Activated naive CD8-positive, alpha-beta T cell (primary cell): ENCODE measurements at regions not wholly inside any gene's neighbourhood (a gene's known extent, or its start where the extent isn't known, plus 50 kb on each side); places are given as distances from the start of the nearest gene placed in this dataset.

ENCODE experiments used
- H3K27ac Mint-ChIP-seq: one replicate; pipeline ENCODE4 v1.8.0; 2021; ENCODE audit warnings: mixed read lengths
- H3K27me3 Mint-ChIP-seq: one replicate; pipeline ENCODE4 v1.8.0; 2021; ENCODE audit warnings: mixed read lengths
- H3K36me3 Mint-ChIP-seq: one replicate; pipeline ENCODE4 v1.8.0; 2021; ENCODE audit warnings: mixed read lengths
- H3K4me1 Mint-ChIP-seq: one replicate; pipeline ENCODE4 v1.8.0; 2021; ENCODE audit warnings: low read depth, mixed read lengths
- H3K4me3 Mint-ChIP-seq: one replicate; pipeline ENCODE4 v1.8.0; 2021; ENCODE audit warnings: mild to moderate bottlenecking, mixed read lengths
- H3K9me3 Mint-ChIP-seq: one replicate; pipeline ENCODE4 v1.8.0; 2021; ENCODE audit warnings: low read depth, mixed read lengths

- Mint-ChIP-seq H3K27ac (no peak overlapping the region), H3K4me3 (no peak overlapping the region), H3K27me3 (no peaks in the 10 kb centered on the region), H3K36me3 (no peaks in the 10 kb centered on the region), H3K4me1 (no peaks in the 10 kb centered on the region), H3K9me3 (no peaks in the 10 kb centered on the region)
Observed at GRCh38 chr13:84649853-84650252, 767.6 kb upstream of the SLITRK1 start.

GRCh38 chr13:84648069-84648640 lies 765.9 kb upstream of the SLITRK1 start:
- Mint-ChIP-seq H3K4me3 (no peak overlapping the region), H3K9me3 (no peaks in the 10 kb centered on the region), H3K36me3 (no peaks in the 10 kb centered on the region), H3K27me3 (no peaks in the 10 kb centered on the region), H3K4me1 (no peaks in the 10 kb centered on the region), H3K27ac (no peak overlapping the region)

GRCh38 chr13:84646957-84647356 lies 764.7 kb upstream of the SLITRK1 start:
- no peak overlapping the region for H3K27ac Mint-ChIP-seq
- H3K27me3 Mint-ChIP-seq = no peaks in the 10 kb centered on the region
- no peaks in the 10 kb centered on the region for H3K4me1 Mint-ChIP-seq

GRCh38 chr13:84645196-84646012 lies 763.1 kb upstream of the SLITRK1 start:
- no peaks in the 10 kb centered on the region for H3K27me3 Mint-ChIP-seq
- H3K36me3 Mint-ChIP-seq = no peaks in the 10 kb centered on the region
- no peak overlapping the region for H3K27ac Mint-ChIP-seq
- H3K4me3 Mint-ChIP-seq = no peak overlapping the region
- no peaks in the 10 kb centered on the region for H3K4me1 Mint-ChIP-seq
- H3K9me3 Mint-ChIP-seq = no peaks in the 10 kb centered on the region

More at GRCh38 chr13:84646957-84647356, 764.7 kb upstream of the SLITRK1 start:
- H3K9me3 Mint-ChIP-seq = no peaks in the 10 kb centered on the region
- no peak overlapping the region for H3K4me3 Mint-ChIP-seq
- H3K36me3 Mint-ChIP-seq = no peaks in the 10 kb centered on the region

GRCh38 chr13:84641491-84641890 lies 759.2 kb upstream of the SLITRK1 start:
- Mint-ChIP-seq H3K27me3 (no peaks in the 10 kb centered on the region), H3K4me1 (no peaks in the 10 kb centered on the region), H3K9me3 (peaks cover 6% of the 10 kb centered on the region), H3K4me3 (no peak overlapping the region), H3K27ac (no peak overlapping the region), H3K36me3 (no peaks in the 10 kb centered on the region)

GRCh38 chr13:84640691-84641090 lies 758.4 kb upstream of the SLITRK1 start:
- Mint-ChIP-seq H3K36me3 (no peaks in the 10 kb centered on the region), H3K27me3 (no peaks in the 10 kb centered on the region), H3K4me3 (no peak overlapping the region), H3K27ac (no peak overlapping the region), H3K4me1 (no peaks in the 10 kb centered on the region), H3K9me3 (peaks cover 6% of the 10 kb centered on the region)

- H3K36me3 Mint-ChIP-seq = no peaks in the 10 kb centered on the region
- no peak overlapping the region for H3K27ac Mint-ChIP-seq
- no peaks in the 10 kb centered on the region for H3K9me3 Mint-ChIP-seq
- no peaks in the 10 kb centered on the region for H3K27me3 Mint-ChIP-seq
- no peak overlapping the region for H3K4me3 Mint-ChIP-seq
- H3K4me1 Mint-ChIP-seq = no peaks in the 10 kb centered on the region
Observed at GRCh38 chr13:84630476-84630875, 748.2 kb upstream of the SLITRK1 start.

- Mint-ChIP-seq H3K9me3 (no peaks in the 10 kb centered on the region), H3K27me3 (no peaks in the 10 kb centered on the region), H3K4me1 (no peaks in the 10 kb centered on the region), H3K4me3 (no peak overlapping the region), H3K36me3 (no peaks in the 10 kb centered on the region), H3K27ac (no peak overlapping the region)
Observed at GRCh38 chr13:84616864-84617263, 734.6 kb upstream of the SLITRK1 start.

- H3K9me3 Mint-ChIP-seq = peaks cover 7% of the 10 kb centered on the region
- H3K4me1 Mint-ChIP-seq = no peaks in the 10 kb centered on the region
- no peak overlapping the region for H3K27ac Mint-ChIP-seq
- H3K36me3 Mint-ChIP-seq = no peaks in the 10 kb centered on the region
- H3K27me3 Mint-ChIP-seq = no peaks in the 10 kb centered on the region
- no peak overlapping the region for H3K4me3 Mint-ChIP-seq
Observed at GRCh38 chr13:84609716-84610115, 727.4 kb upstream of the SLITRK1 start.

- H3K27ac Mint-ChIP-seq = no peak overlapping the region
- no peaks in the 10 kb centered on the region for H3K4me1 Mint-ChIP-seq
- no peaks in the 10 kb centered on the region for H3K36me3 Mint-ChIP-seq
Observed at GRCh38 chr13:84607261-84608013, 725.2 kb upstream of the SLITRK1 start.

GRCh38 chr13:84606616-84607015 lies 724.3 kb upstream of the SLITRK1 start:
- no peak overlapping the region for H3K4me3 Mint-ChIP-seq
- H3K36me3 Mint-ChIP-seq = no peaks in the 10 kb centered on the region
- H3K9me3 Mint-ChIP-seq = peaks cover 7% of the 10 kb centered on the region
- H3K4me1 Mint-ChIP-seq = no peaks in the 10 kb centered on the region
- no peak overlapping the region for H3K27ac Mint-ChIP-seq
- no peaks in the 10 kb centered on the region for H3K27me3 Mint-ChIP-seq

More at GRCh38 chr13:84607261-84608013, 725.2 kb upstream of the SLITRK1 start:
- Mint-ChIP-seq H3K27me3 (no peaks in the 10 kb centered on the region), H3K9me3 (peaks cover 7% of the 10 kb centered on the region), H3K4me3 (no peak overlapping the region)

GRCh38 chr13:84605927-84606326 lies 723.7 kb upstream of the SLITRK1 start:
- peaks cover 7% of the 10 kb centered on the region for H3K9me3 Mint-ChIP-seq
- no peak overlapping the region for H3K4me3 Mint-ChIP-seq
- no peaks in the 10 kb centered on the region for H3K36me3 Mint-ChIP-seq
- no peaks in the 10 kb centered on the region for H3K4me1 Mint-ChIP-seq
- no peaks in the 10 kb centered on the region for H3K27me3 Mint-ChIP-seq
- no peak overlapping the region for H3K27ac Mint-ChIP-seq

GRCh38 chr13:84591444-84591843 lies 709.2 kb upstream of the SLITRK1 start:
- H3K36me3 Mint-ChIP-seq = no peaks in the 10 kb centered on the region
- H3K4me3 Mint-ChIP-seq = no peak overlapping the region
- H3K9me3 Mint-ChIP-seq = no peaks in the 10 kb centered on the region
- H3K27me3 Mint-ChIP-seq = no peaks in the 10 kb centered on the region
- H3K27ac Mint-ChIP-seq = no peak overlapping the region
- H3K4me1 Mint-ChIP-seq = no peaks in the 10 kb centered on the region

- Mint-ChIP-seq H3K27ac (no peak overlapping the region), H3K36me3 (no peaks in the 10 kb centered on the region), H3K4me3 (no peak overlapping the region), H3K9me3 (no peaks in the 10 kb centered on the region), H3K27me3 (no peaks in the 10 kb centered on the region), H3K4me1 (no peaks in the 10 kb centered on the region)
Observed at GRCh38 chr13:84590663-84591062, 708.4 kb upstream of the SLITRK1 start.

- peaks cover under 1% of the 10 kb centered on the region for H3K9me3 Mint-ChIP-seq
- H3K36me3 Mint-ChIP-seq = no peaks in the 10 kb centered on the region
- no peak overlapping the region for H3K4me3 Mint-ChIP-seq
- no peaks in the 10 kb centered on the region for H3K4me1 Mint-ChIP-seq
- H3K27me3 Mint-ChIP-seq = no peaks in the 10 kb centered on the region
- H3K27ac Mint-ChIP-seq = no peak overlapping the region
Observed at GRCh38 chr13:84588023-84588422, 705.7 kb upstream of the SLITRK1 start.
